ENCODE measurements at regions not wholly inside any gene's neighbourhood (a gene's known extent, or its start where the extent isn't known, plus 50 kb on each side); places are given as distances from the start of the nearest gene placed in this dataset.

- intact Hi-C loops (cut with DNase I): no loop called here
- no peak for FAIRE-seq
- no peaks in the 10 kb centered on the region for H3K27me3 ChIP-seq (ENCODE audit: control insufficient read depth, insufficient read depth, low read length)
- TF ChIP-seq CTCF (IDR thresholded peaks at IDR 0.05; ENCODE audit: borderline replicate concordance, extremely low read depth, insufficient read depth): no peak
- DNase-seq: no peak
- no peak overlapping the region for H3K27ac ChIP-seq (ENCODE audit: low read depth in 2 of 2, low read length in 2 of 2)
- H3K36me3 ChIP-seq (ENCODE audit: control insufficient read depth in 2 of 3, insufficient read depth in 3 of 3, low read length in 3 of 3): no peaks in the 10 kb centered on the region
- H3K4me3 ChIP-seq (ENCODE audit: low read length in 3 of 3): no peak overlapping the region
- no peak overlapping the region for H3K9ac ChIP-seq (ENCODE audit: low read length in 3 of 3)
- no peaks in the 10 kb centered on the region for H3K4me1 ChIP-seq (ENCODE audit: control insufficient read depth in 2 of 3, insufficient read depth in 2 of 3, low read depth in 1 of 3, low read length in 3 of 3)
- no peaks in the 10 kb centered on the region for H3K9me3 ChIP-seq (ENCODE audit: control insufficient read depth in 2 of 3, insufficient read depth in 1 of 3, low read length in 3 of 3)
Observed at GRCh38 chr4:180169394-180169793, 2073.8 kb upstream of the TENM3 start.

- FAIRE-seq (no peak), DNase-seq (no peak)
- Histone ChIP-seq H3K27me3 (ENCODE audit: control insufficient read depth, insufficient read depth, low read length) (no peaks in the 10 kb centered on the region), H3K9ac (ENCODE audit: low read length in 3 of 3) (no peak overlapping the region), H3K36me3 (ENCODE audit: control insufficient read depth in 2 of 3, insufficient read depth in 3 of 3, low read length in 3 of 3) (no peaks in the 10 kb centered on the region), H3K27ac (ENCODE audit: low read depth in 2 of 2, low read length in 2 of 2) (no peak overlapping the region), H3K9me3 (ENCODE audit: control insufficient read depth in 2 of 3, insufficient read depth in 1 of 3, low read length in 3 of 3) (no peaks in the 10 kb centered on the region), H3K4me1 (ENCODE audit: control insufficient read depth in 2 of 3, insufficient read depth in 2 of 3, low read depth in 1 of 3, low read length in 3 of 3) (no peaks in the 10 kb centered on the region), H3K4me3 (ENCODE audit: low read length in 3 of 3) (no peak overlapping the region)
- intact Hi-C loops (cut with DNase I): no loop called here
- TF ChIP-seq CTCF (IDR thresholded peaks at IDR 0.05; ENCODE audit: borderline replicate concordance, extremely low read depth, insufficient read depth): no peak
Observed at GRCh38 chr4:180169966-180170365, 2073.2 kb upstream of the TENM3 start.

DNA sequence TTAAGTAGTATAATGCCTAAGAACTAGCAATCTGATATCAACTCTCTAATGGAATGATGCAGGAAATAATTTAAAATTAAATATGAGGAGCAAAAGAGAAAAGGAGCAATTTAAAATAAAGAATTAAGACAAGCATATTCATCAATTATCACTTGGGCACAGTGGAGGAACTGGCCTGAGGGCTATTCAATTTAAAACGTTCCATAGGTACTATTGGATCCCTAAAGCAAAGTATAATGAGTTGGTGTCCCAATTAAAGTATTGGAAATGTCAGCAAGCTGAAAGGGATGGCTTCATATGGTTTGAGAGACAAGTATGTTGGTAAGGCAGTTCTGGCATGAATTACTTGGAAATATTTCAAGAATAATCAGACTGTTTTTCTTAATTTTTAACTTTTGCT lies 2064.1 kb upstream of the TENM3 start:
- H3K4me1 ChIP-seq (ENCODE audit: control insufficient read depth in 2 of 3, insufficient read depth in 2 of 3, low read depth in 1 of 3, low read length in 3 of 3): no peaks in the 10 kb centered on the region
- FAIRE-seq: no peak

More for the DNA sequence above, 2064.1 kb upstream of the TENM3 start:
- no peak for DNase-seq
- Histone ChIP-seq H3K9ac (ENCODE audit: low read length in 3 of 3) (no peak overlapping the region), H3K36me3 (ENCODE audit: control insufficient read depth in 2 of 3, insufficient read depth in 3 of 3, low read length in 3 of 3) (no peaks in the 10 kb centered on the region), H3K27ac (ENCODE audit: low read depth in 2 of 2, low read length in 2 of 2) (no peak overlapping the region), H3K4me3 (ENCODE audit: low read length in 3 of 3) (no peak overlapping the region), H3K9me3 (ENCODE audit: control insufficient read depth in 2 of 3, insufficient read depth in 1 of 3, low read length in 3 of 3) (no peaks in the 10 kb centered on the region), H3K27me3 (ENCODE audit: control insufficient read depth, insufficient read depth, low read length) (no peaks in the 10 kb centered on the region)
- intact Hi-C loops (cut with DNase I): no loop called here
- TF ChIP-seq CTCF (IDR thresholded peaks at IDR 0.05; ENCODE audit: borderline replicate concordance, extremely low read depth, insufficient read depth): no peak

Data from kidney (tissue), 13 donors.